ENCODE measurements at regions not wholly inside any gene's neighbourhood (a gene's known extent, or its start where the extent isn't known, plus 50 kb on each side); places are given as distances from the start of the nearest gene placed in this dataset.

DNA sequence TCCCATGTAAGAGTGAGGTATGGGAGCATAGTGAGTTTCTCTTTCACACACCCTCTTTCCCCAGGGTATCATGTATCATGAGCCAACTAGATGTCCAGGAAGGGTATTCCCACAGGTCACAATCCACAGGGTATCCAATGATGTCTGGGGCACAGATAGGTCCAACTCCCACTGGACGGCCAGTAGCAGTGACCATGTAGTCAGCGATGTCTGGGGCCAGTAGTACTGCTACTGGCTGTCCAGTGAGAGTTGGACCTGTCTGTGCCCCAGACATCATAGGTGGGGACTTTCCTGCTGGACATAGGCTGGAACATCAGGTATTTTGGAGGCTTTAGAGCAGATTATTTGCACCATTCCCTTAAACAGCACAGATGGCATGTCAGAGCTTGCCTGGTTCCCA is 352.6 kb upstream of the SGCD start:
- DNase-seq (ENCODE audit: low read depth) = no peak

DNA sequence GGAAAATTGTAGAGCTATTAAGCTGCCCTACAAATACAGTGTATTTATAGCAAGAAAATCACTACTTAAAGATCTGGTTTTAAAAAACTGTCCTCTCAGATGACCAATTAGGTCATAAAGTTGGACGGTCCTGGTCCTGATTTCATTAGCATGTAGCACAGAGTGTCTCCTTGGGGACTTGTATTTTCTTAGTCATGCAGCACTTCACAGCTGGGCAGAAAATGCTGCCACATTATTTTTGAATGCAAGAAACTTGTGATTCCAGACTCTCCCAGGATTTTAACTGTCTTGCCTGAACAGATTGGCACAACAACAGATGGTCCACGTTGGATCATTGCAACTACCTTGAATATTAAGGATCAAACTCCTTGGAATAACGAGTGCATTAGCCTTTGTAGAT is 348.1 kb upstream of the SGCD start:
- no peak for DNase-seq (ENCODE audit: low read depth)

DNA sequence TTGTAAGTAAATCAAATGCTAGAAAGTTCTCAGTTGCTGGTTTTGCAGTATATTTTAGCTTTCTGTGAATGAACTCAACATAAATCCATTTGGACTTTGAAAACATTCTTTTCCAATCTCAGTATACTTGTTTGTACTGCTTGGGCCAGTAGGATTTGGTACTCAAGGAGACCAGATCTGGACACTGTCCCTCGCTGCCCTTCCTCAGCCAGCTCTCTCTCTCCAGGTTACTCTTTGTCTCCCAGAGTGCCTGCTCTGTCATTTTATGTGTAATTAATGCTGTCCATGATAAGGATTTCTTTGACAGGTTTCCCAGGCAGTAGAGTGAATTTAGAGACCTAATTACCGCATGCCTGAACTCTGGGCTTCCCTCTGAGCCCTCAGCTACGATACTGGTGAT is 344.6 kb upstream of the SGCD start:
- no peak for DNase-seq (ENCODE audit: low read depth)

DNA sequence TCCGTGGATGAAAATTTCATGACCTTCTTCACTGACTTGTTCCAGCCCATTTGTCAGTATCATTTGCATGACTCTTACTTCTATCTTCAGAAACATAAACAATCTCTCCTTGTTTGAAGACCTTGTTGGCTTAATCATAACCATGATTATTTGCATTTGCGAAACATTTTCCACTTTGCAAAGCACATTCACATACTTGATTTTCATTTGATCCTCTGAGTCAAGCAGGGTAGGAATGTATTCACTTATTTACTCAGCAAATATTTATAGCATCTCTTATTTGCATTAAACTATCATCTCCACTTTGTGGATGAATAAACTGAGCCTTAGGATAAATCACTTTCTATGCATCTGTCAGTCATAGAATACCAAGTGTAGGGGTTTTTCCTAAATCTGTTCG is 343.0 kb upstream of the SGCD start:
- no peak for DNase-seq (ENCODE audit: low read depth)

DNA sequence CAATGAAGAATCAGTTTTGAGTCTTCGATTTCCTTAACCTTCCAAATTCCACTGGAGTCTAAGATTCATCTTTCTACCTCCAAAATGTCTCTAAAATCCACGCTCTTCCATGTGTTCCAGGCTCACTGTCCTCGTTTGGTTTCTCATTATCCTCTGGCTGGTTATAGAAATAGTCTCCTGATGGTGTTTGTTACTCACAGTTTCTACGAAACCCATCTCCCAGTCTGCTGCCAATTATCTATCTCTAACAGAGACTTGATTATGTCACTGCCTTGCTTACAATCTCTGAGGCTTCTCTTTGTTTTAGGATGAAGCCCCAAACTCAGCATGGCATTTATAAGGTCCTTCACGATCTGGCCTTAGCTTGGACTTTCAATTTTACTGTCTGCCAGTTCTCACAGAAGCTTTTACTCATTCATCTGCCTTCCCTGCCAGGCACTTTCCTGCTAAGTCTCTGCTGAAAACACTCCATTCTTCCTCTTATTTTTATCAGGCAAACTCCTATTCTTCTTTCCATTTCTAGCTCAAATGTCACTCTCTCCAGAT is 339.6 kb upstream of the SGCD start:
- DNase-seq (ENCODE audit: low read depth) = no peak

DNA sequence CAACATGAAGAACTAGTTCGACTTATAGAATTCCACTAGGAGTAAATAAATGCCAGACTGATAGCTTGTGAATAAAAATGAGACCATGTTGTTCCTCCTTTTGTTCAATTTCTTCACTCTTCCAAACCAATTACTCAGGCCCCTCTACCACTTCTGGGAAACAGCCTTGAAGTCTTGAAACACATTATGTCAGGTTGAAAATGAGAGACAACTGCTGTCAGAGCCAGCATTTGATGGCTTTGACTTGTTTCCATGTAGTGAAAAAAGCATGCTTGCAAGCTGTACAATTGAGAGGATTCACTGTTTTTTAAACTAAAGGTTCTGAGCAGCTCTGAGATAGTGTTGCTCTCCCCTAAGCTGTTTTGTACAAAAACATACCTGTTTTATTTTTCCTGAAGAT is 337.1 kb upstream of the SGCD start:
- DNase-seq (ENCODE audit: low read depth) = no peak

DNA sequence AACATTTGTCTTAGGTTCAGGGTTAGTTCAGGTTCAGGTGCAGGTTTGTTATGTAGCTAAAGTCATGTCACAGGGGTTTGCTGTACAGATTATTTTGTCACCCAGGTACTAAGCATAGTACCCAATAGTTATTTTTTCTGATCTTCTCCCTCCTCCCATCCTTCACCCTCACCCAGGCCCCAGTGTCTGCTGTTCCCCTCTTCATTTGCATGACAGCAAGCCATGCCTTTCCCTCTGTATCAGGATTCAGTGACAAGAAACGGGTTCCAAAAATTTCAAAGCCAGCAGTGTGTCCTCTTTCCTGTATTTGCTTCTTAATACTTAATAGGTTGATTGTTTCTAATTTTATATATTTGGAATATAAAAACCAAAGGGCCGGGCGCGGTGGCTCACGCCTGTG is 330.8 kb upstream of the SGCD start:
- no peak for DNase-seq (ENCODE audit: low read depth)

DNA sequence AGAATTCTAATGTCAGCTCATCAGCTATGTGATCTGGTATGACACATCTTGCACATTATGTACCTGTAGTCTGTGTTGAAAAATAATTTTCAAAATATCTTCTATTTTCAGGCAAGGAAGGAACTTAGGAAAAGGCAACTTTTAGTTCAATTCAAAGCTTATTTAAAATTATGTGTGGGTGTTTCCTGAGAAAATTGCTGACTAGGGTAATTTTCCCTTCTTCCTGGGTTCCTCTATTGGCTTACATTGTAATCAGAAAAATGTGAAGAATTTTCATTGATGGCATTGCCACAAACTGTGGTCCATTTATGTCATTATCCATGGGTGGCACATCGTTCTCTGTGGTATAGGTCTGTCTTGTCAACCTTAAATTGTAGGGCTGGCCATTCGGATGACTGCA is 328.7 kb upstream of the SGCD start:
- DNase-seq (ENCODE audit: low read depth) = no peak

DNA sequence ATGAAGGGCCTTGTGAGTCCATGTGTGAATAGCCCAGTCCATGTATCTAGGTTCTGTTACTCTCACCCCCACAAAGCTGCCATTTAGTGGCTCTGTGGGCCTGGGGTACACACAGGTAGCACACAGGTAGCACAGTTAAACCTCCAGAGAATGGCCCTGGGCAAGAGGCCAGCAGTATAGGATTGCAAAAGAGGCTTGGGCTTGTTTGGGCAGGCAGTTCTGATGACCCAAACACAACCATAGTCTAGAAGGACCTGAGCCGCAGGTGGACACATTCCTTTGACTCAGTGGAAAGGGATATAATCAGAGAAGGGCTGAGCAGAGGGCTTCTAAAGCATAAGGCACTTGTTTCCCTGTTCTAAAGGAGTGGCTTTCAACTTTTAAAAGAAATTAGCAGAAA is 326.8 kb upstream of the SGCD start:
- DNase-seq (ENCODE audit: low read depth) = no peak

DNA sequence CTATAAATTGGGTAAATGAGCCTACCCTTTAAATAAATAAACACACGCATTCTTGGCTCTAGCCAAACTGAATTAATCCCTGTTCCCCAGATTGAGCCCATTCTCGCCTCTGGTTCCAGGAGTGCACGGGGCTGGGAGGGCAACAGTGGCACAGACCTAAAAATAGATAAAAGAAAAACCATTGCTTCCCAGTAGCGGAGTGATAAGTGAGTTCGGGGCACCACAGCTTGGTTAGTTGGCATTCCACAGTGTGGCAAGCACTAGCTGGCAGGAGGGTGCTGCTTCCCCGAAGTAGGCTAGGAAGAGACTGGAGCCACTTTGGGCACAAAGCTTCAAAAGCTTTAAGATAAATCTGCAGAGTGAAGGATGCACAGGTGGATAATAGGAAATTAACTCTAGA is 322.2 kb upstream of the SGCD start:
- DNase-seq (ENCODE audit: low read depth) = no peak

DNA sequence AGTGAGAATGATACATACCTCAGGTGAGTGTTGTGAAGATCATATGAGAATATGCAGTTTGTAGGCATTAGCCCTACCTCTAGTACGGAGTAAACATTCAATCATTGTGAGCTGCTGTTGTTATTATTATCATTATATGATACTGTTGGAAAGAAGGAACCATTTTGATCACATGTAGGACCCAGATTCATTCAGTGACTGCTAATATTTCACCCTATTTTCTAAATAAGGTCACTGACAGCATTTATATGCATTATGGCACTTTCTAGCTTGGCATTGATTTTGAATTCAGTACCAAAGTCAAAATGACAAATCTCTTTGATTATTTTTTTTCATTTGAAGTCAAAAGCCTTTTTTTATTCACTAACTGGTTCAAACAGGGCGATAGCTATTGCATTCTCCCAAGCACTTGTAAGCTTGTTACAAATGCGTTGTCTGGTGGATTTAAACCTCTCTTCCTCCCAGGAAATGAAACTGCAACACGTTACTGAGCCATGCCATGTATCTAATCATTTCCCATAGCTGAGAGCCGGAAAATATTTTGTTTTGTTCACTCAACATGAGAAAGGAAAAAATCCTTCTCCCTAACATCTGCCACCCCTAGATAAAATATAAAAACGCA is 320.8 kb upstream of the SGCD start:
- no peak for DNase-seq (ENCODE audit: low read depth)

DNA sequence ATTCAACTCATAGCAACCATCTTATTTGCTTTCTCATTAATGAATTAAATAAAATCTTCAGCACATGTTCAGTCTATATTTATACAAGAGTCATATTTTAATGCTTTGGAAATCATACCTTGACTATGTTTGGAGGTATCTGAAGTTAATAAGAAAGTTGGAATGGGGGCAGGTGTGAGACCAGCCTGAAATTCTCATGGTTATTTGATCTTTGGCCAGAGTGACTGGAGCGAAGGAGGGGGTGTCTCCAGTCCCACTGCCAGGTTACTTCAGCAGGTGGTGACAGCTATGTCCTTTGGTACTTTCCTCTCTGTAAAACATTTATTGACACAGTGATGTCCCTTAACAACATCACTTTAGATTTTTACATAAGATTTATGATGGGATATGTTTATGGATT is 318.1 kb upstream of the SGCD start:
- no peak for DNase-seq (ENCODE audit: low read depth)

DNA sequence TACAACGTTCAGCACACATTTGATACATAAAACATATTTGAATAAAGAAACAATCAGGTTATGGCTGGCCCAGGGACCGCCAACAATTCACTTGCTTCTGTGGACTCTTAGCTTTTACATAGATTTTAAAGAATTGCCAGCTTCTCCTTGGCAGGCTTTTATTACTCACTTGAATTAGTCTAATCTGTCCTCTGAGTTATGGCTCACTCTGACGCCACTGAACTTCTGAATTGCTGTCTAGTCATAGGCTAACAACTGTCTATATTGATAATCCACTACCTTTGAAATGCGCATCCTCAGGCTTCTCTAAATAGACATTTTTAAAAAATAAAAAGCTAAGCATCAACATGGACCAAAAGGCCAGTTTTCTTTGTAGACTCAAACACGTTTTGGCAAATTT is 317.4 kb upstream of the SGCD start:
- no peak for DNase-seq (ENCODE audit: low read depth)

DNA sequence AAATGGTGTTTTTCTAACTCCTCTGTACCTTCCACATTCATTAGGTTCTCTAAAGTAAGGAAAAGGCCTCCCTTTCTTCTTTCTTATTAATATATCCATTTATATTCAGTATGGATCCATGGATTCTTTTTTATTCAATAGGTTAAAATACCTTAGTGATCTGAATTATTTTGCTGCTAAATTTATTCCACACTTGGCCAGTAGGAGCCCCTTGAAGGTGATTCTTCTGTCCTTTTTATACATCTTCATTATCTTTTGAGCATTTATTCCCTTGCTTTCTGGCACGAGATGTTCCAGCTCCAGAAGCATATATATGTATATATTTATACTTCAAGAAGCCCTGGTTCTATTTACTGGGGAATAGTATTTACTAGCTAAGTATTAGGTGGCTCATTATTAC is 311.8 kb upstream of the SGCD start:
- DNase-seq (ENCODE audit: low read depth) = no peak

DNA sequence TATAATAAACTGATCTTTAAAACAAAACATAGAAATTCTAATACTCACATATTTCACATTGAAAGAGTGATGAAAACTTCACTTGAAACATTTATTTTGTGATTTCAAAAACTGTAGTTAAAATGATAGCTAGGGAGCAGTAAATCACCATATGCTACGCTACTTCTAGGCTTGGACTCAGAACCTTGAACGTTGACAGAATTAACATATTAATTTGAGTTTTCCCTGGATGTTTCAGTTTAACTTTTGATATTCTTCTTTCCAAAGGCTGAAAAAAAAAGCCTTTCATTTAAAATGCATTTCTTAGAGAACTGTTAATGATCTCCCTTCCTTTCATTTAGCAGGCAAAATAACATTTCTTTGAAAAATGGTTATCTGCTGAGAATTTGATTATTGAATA is 307.8 kb upstream of the SGCD start:
- DNase-seq (ENCODE audit: low read depth) = no peak

DNA sequence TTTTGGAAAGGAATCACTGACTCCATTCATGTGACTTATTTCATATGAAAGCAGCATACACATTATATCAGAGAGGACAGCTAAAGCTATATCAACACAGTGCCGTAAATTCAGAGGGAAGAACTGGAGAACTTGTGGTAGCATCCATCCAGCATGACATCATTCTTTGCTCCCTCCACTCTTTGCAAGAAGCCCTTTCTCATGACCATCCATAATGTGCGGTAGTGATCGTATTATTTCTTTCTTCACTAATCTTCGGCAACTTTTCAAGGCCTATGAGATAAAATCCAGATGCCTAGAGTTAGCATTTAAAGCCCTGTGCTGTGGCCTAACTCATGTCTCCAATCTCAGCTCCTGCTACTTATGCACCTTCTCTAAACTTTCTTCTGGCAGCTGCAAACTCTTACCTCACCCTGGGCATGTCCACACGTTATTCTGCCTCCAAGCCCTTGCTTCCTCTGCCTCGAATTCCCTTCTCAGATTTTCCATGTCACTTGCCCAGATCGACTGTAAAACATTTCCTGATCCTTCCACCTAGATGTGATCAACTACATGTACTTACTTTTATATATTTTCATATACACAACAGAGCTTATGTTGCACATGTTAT is 307.3 kb upstream of the SGCD start:
- no peak for DNase-seq (ENCODE audit: low read depth)

DNA sequence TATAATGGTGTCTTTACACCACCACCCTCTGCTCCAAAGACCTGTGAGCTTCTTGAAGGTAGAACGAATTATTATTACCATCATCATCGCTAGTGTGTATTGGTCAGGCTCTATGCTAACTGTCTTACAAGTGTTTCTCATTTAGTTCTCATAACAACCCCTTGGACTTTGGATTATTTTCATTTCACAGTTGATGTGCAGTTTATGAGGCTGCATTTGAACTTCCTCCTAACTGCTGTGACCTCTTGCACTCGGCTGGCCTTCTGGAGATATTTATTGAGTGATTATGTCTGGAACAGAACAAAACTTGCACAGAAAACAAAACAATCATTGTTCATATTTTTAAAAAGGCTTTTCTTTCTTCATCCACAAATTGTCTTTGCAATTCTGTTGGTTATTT is 306.3 kb upstream of the SGCD start:
- no peak for DNase-seq (ENCODE audit: low read depth)

DNA sequence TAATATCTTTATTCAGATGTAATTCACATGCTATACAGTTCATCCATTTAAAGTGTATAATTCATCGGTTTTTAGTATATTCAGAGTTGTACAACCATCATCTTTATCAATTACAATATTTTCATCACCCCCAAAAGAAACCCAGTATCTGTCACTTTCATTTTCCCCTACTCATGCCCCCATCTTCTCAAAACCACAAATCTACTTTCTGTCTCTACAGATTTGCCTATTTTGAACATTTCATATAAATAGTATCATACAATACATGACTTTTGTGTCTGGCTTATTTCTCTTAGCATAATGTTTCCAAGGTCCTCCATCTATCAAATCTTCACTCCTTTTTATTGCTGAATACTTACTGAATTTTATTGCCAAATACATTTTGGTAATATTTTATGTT is 305.1 kb upstream of the SGCD start:
- DNase-seq (ENCODE audit: low read depth) = no peak

DNA sequence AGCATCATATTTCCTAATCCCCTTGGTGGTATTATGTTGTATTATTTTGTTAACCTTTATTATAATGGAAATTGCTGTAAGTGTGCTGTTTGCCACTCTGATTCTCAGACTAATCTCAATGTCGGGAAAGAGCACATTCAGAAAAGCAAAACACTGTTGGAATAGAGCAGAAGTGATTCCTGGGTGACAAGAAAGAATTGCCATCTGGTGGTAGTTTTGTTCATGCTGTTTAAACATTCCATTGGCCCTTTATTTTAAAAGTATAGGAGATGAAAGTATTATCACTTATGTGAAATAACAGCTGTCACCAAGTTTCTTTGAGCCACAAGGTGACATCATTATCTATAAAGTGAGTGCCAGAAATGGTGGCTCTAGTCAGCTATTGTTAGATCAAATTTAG is 301.3 kb upstream of the SGCD start:
- DNase-seq (ENCODE audit: low read depth) = no peak

DNA sequence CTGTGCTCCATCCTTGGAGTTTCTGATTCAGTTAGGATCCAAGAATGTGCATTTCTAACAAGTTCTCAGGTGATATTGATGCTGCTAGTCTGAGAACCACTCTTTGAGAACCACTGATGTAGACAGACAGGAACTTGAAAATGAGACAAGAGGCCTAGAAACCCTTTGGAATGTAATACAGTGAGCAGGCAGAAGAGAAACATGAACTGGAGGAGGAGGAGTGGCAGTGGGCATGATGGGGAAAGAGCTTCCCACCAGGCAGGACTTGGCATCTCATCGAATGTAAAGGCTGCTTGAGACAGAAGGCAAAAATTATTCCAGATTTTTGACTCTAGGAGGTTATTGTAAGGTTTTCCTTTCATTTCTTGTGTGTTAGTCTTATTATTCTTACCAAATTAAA is 295.8 kb upstream of the SGCD start:
- DNase-seq (ENCODE audit: low read depth) = no peak

DNA sequence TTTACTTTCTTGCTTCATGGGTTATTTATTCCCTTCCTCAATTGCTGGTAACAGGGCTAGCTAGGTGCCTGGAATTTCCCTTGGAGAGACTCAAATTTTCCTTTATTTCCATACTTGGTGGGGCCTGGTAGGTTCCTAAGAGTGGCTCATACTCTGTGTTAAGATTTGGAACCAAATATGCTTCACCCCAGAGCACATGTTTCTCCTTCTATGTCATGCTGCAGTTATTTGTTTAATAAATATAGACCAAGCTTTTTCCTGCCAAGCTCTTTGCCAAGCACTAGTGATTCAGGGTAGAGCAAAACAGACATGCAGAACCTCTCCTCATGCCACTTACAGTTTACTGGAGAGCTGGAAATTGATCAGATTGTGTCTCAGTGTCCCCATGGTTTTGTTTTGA is 290.3 kb upstream of the SGCD start:
- DNase-seq (ENCODE audit: low read depth) = no peak

DNA sequence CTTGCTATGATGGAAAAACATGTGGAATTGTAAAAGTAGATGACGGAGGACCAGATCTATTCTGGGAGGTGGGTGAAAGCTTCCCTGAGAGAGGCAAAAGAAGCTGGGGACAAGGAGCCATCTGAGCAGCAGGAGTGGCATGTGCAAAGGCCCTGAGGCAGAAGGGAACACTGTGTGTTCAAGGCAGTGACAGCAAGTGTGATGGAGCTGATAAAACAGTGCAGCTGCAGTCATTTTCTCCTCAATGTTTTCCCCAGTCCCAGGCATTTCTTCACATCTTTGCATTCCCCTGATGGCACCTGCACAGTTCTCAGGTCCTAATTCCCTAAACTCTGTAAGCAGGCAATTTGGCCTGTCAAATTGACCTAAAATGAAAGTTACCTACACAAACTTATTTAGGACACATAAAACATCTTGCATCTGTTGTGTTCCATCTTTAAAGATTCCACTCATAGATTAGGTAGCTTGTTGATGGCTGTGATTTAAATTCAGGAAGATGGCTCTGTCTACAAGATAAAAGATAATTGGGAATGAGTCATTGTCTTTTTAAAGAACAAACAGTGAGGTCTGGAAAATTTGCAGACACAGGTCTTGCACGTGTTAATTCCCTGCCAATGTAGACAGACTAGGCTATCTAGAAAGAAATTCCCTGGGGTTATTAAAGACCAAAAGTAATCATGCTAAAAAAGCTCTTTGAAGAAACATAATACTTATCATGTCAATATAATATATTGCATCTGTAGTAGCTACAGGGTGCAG is 289.6 kb upstream of the SGCD start:
- no peak for DNase-seq (ENCODE audit: low read depth)

DNA sequence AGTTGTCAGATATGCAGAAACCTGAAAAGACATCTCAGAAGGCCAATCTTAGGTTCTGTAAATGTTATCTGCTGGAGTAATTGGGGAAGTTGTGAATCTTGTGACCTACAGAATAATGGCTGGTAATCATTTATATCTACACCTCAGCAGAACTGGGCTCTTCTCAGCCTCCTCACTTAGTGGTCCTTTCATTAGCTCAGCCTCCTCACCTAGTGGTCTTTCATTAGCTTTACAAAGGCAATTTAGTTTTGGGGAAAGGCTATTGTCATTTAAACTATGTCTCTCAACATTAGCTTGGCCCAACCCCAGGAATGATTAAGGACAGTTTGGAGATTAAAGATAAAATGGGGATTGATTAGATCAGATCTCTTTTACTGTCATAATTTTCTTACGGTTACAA is 284.2 kb upstream of the SGCD start:
- DNase-seq (ENCODE audit: low read depth) = no peak

DNA sequence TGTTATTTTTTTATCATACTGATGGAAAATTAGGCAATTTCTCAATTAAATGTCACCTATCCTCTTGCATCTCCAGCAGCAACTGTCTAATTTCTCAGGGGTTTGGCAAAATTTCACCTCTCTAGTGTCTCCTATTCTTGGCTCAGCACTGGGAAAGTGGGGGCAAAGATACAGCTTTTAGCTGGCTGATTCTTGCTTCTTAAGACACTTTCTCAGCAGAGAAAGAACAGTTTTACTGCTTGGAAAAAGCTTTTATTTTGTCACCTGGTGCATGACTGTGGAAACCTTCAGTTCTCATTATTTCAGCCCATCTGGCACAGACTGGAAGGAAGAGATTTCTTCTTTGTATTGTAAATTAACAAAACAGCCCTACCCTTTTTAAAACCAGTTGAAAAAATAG is 283.6 kb upstream of the SGCD start:
- DNase-seq (ENCODE audit: low read depth) = no peak

Measured in iris pigment epithelial cell (primary cell).